ENCODE measurements at regions not wholly inside any gene's neighbourhood (a gene's known extent, or its start where the extent isn't known, plus 50 kb on each side); places are given as distances from the start of the nearest gene placed in this dataset.

GRCh38 chr1:90798883-90799282, 81.8 kb upstream of the BARHL2 start:
- H3K27me3 ChIP-seq (ENCODE audit: control insufficient read depth, insufficient read depth, low read length): no peaks in the 10 kb centered on the region
- no peak overlapping the region for H3K9ac ChIP-seq (ENCODE audit: low read length)
- no peaks in the 10 kb centered on the region for H3K9me3 ChIP-seq (ENCODE audit: control insufficient read depth, low read length)
- H3K36me3 ChIP-seq (ENCODE audit: control insufficient read depth, insufficient read depth, low read length): no peaks in the 10 kb centered on the region
- H3K4me3 ChIP-seq (ENCODE audit: low read length): no peak overlapping the region
- H3K4me1 ChIP-seq (ENCODE audit: control insufficient read depth, insufficient read depth, low read length): no peaks in the 10 kb centered on the region

- H3K36me3 ChIP-seq (ENCODE audit: control insufficient read depth, insufficient read depth, low read length): no peaks in the 10 kb centered on the region
- no peak overlapping the region for H3K9ac ChIP-seq (ENCODE audit: low read length)
- no peaks in the 10 kb centered on the region for H3K9me3 ChIP-seq (ENCODE audit: control insufficient read depth, low read length)
- no peaks in the 10 kb centered on the region for H3K4me1 ChIP-seq (ENCODE audit: control insufficient read depth, insufficient read depth, low read length)
- H3K4me3 ChIP-seq (ENCODE audit: low read length): no peak overlapping the region
- H3K27me3 ChIP-seq (ENCODE audit: control insufficient read depth, insufficient read depth, low read length): no peaks in the 10 kb centered on the region
Measured at GRCh38 chr1:90798344-90798743, 81.2 kb upstream of the BARHL2 start.

DNA sequence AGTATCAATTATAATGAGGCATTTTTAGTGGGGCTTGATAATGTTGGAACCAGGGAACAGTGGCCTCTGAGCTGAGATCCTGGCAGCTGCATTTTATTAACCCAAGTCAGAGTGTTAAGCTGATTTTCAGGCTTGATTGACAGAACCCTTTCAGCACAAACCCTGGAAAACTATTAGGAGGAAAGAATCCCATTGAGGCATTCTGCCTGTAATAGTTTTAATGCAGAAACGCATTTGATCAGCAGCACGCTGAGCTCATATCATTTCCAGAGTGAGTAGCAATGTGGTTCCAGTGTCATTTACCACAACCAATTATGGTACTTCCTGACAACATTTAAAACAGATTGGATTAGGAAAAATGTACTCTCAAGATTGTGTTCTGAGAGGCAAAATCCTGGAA, 78.3 kb upstream of the BARHL2 start:
- H3K9me3 ChIP-seq (ENCODE audit: control insufficient read depth, low read length): no peaks in the 10 kb centered on the region
- H3K4me1 ChIP-seq (ENCODE audit: control insufficient read depth, insufficient read depth, low read length): no peaks in the 10 kb centered on the region
- H3K36me3 ChIP-seq (ENCODE audit: control insufficient read depth, insufficient read depth, low read length): no peaks in the 10 kb centered on the region
- no peak overlapping the region for H3K9ac ChIP-seq (ENCODE audit: low read length)
- H3K27me3 ChIP-seq (ENCODE audit: control insufficient read depth, insufficient read depth, low read length): no peaks in the 10 kb centered on the region
- H3K4me3 ChIP-seq (ENCODE audit: low read length): no peak overlapping the region

DNA sequence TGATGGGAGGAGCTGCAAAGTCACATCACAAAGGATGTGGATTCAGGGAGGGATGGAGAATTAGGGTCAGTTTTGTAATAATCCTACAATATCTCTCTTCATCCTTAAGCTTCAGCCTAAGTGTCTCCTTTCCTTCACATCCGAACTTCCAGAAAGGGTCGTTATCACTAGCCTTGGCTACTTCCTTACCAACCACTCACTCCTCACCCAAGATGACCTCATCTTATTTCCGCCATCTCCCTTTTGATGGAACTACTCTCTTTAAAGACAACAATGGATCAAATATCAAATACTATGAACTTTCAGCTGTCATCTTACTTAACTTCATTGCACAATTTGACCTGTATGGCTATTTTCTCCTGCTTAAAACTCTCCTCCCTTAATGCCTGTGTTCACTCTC, 69.6 kb upstream of the BARHL2 start:
- Histone ChIP-seq H3K4me3 (ENCODE audit: low read length) (no peak overlapping the region), H3K36me3 (ENCODE audit: control insufficient read depth, insufficient read depth, low read length) (no peaks in the 10 kb centered on the region), H3K9ac (ENCODE audit: low read length) (no peak overlapping the region), H3K4me1 (ENCODE audit: control insufficient read depth, insufficient read depth, low read length) (no peaks in the 10 kb centered on the region), H3K27me3 (ENCODE audit: control insufficient read depth, insufficient read depth, low read length) (no peaks in the 10 kb centered on the region), H3K9me3 (ENCODE audit: control insufficient read depth, low read length) (no peaks in the 10 kb centered on the region)

GRCh38 chr1:90784186-90784847, 67.2 kb upstream of the BARHL2 start:
- Histone ChIP-seq H3K4me3 (ENCODE audit: low read length) (no peak overlapping the region), H3K36me3 (ENCODE audit: control insufficient read depth, insufficient read depth, low read length) (no peaks in the 10 kb centered on the region), H3K9me3 (ENCODE audit: control insufficient read depth, low read length) (no peaks in the 10 kb centered on the region), H3K4me1 (ENCODE audit: control insufficient read depth, insufficient read depth, low read length) (no peaks in the 10 kb centered on the region), H3K9ac (ENCODE audit: low read length) (no peak overlapping the region), H3K27me3 (ENCODE audit: control insufficient read depth, insufficient read depth, low read length) (no peaks in the 10 kb centered on the region)

- Histone ChIP-seq H3K36me3 (ENCODE audit: control insufficient read depth, insufficient read depth, low read length) (no peaks in the 10 kb centered on the region), H3K27me3 (ENCODE audit: control insufficient read depth, insufficient read depth, low read length) (no peaks in the 10 kb centered on the region), H3K9ac (ENCODE audit: low read length) (no peak overlapping the region)
Measured at GRCh38 chr1:90783181-90783580, 66.1 kb upstream of the BARHL2 start.

GRCh38 chr1:90782046-90782445, 64.9 kb upstream of the BARHL2 start:
- Histone ChIP-seq H3K27me3 (ENCODE audit: control insufficient read depth, insufficient read depth, low read length) (no peaks in the 10 kb centered on the region), H3K36me3 (ENCODE audit: control insufficient read depth, insufficient read depth, low read length) (no peaks in the 10 kb centered on the region), H3K9me3 (ENCODE audit: control insufficient read depth, low read length) (no peaks in the 10 kb centered on the region), H3K4me1 (ENCODE audit: control insufficient read depth, insufficient read depth, low read length) (no peaks in the 10 kb centered on the region), H3K9ac (ENCODE audit: low read length) (no peak overlapping the region), H3K4me3 (ENCODE audit: low read length) (no peak overlapping the region)

More at GRCh38 chr1:90783181-90783580, 66.1 kb upstream of the BARHL2 start:
- Histone ChIP-seq H3K4me1 (ENCODE audit: control insufficient read depth, insufficient read depth, low read length) (no peaks in the 10 kb centered on the region), H3K9me3 (ENCODE audit: control insufficient read depth, low read length) (no peaks in the 10 kb centered on the region), H3K4me3 (ENCODE audit: low read length) (no peak overlapping the region)

DNA sequence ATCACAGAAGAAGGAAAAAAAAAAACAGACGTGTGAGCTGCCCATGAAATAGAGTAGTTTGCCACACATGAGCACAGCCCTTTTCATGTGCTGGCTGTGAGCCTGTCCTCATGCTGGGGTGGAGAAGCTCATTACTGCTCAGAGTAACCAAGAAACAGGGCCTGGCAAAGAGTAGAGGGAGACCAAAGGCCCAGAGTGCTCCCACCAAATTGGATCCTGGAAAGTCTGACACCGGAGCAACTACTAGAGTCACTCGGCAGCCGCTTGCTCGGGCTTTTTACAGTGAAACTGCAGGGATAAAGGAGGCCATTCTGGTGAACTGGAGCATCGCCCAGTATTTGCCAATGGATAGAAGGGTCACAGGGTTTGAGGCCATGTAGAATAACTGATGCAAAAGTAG, 64.4 kb upstream of the BARHL2 start:
- Histone ChIP-seq H3K9me3 (ENCODE audit: control insufficient read depth, low read length) (no peaks in the 10 kb centered on the region), H3K4me1 (ENCODE audit: control insufficient read depth, insufficient read depth, low read length) (no peaks in the 10 kb centered on the region), H3K36me3 (ENCODE audit: control insufficient read depth, insufficient read depth, low read length) (no peaks in the 10 kb centered on the region), H3K9ac (ENCODE audit: low read length) (no peak overlapping the region), H3K4me3 (ENCODE audit: low read length) (no peak overlapping the region), H3K27me3 (ENCODE audit: control insufficient read depth, insufficient read depth, low read length) (no peaks in the 10 kb centered on the region)

DNA sequence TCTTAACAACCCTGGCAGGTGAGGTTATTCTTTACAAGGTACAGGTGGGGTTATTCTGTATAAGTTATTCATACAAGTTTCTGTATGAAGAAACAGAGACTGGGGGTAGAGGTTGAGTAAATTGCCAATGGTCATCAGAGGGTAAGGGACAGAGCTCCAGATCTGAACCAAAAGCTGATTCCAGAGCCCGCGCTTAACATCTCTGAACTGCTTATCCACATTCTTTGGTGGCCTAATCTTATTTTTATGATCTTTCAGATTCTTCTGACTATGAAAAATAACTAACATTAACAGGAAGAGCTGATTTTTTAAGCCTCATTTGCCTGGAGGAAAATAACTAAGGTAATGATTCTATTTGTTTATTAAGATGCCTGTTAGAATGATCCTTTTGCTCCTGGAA, 63.9 kb upstream of the BARHL2 start:
- no peaks in the 10 kb centered on the region for H3K9me3 ChIP-seq (ENCODE audit: control insufficient read depth, low read length)
- no peaks in the 10 kb centered on the region for H3K4me1 ChIP-seq (ENCODE audit: control insufficient read depth, insufficient read depth, low read length)
- H3K27me3 ChIP-seq (ENCODE audit: control insufficient read depth, insufficient read depth, low read length): no peaks in the 10 kb centered on the region
- H3K36me3 ChIP-seq (ENCODE audit: control insufficient read depth, insufficient read depth, low read length): no peaks in the 10 kb centered on the region
- H3K9ac ChIP-seq (ENCODE audit: low read length): no peak overlapping the region
- H3K4me3 ChIP-seq (ENCODE audit: low read length): no peak overlapping the region

DNA sequence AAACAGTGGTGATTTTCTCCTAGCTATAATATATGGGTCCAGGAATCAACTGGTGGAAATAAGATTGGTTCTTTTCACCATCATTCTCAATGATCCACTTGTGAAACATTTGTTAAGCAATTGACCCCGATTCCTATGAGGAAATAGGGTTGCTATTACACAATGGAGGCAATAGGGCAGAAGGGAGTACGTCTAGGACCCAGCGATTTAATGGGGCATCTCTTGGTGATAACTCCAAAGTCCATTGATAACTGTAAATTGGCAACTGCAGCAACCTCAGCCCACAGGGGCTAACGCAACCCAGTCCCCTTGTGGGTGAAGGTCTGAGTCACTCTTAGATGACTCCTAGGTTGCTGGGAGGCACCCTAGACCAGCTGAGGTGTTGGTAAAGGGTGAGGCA, 62.5 kb upstream of the BARHL2 start:
- no peaks in the 10 kb centered on the region for H3K27me3 ChIP-seq (ENCODE audit: control insufficient read depth, insufficient read depth, low read length)
- no peak overlapping the region for H3K9ac ChIP-seq (ENCODE audit: low read length)
- no peaks in the 10 kb centered on the region for H3K9me3 ChIP-seq (ENCODE audit: control insufficient read depth, low read length)
- no peaks in the 10 kb centered on the region for H3K4me1 ChIP-seq (ENCODE audit: control insufficient read depth, insufficient read depth, low read length)
- H3K4me3 ChIP-seq (ENCODE audit: low read length): no peak overlapping the region
- no peaks in the 10 kb centered on the region for H3K36me3 ChIP-seq (ENCODE audit: control insufficient read depth, insufficient read depth, low read length)

DNA sequence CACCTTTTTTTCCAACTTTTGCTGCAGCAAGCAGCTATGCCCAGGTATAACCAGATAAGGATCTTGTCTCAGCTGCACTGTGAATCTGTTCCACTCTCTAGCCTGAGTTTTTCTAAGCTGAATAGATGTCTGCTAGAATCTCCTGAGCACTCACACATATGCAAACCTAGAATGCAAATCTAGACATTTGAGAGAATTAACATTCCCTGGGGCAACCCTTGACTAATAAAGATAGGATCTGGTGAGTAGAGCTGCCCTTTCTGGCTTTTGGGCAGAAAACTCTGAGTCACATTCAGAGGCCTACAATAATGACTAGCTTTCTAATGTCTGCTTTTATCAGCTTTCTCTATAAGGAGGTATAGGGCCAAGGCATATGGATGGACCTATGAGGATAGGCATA, 61.4 kb upstream of the BARHL2 start:
- H3K4me1 ChIP-seq (ENCODE audit: control insufficient read depth, insufficient read depth, low read length): no peaks in the 10 kb centered on the region
- H3K4me3 ChIP-seq (ENCODE audit: low read length): no peak overlapping the region
- H3K27me3 ChIP-seq (ENCODE audit: control insufficient read depth, insufficient read depth, low read length): no peaks in the 10 kb centered on the region
- no peak overlapping the region for H3K9ac ChIP-seq (ENCODE audit: low read length)
- no peaks in the 10 kb centered on the region for H3K9me3 ChIP-seq (ENCODE audit: control insufficient read depth, low read length)
- H3K36me3 ChIP-seq (ENCODE audit: control insufficient read depth, insufficient read depth, low read length): no peaks in the 10 kb centered on the region

DNA sequence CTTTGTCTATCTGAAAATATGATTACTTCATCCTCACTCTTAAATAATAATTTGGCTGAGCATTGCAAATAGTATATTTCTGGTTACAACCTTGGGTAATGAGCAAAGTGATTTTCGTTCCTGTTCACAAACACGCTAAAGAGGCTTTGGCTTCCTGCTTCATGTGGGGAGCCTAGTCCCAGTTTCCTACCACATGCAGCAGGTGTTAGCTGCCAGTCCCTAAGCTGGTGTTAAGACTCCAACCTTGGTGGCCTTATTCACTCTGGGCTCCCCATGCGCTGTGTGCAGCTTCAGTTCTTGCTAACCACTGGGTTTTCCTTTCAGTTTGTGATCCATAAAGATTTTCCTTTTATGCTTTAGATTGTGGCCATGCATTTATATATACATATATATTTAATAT, 56.7 kb upstream of the BARHL2 start:
- Histone ChIP-seq H3K4me3 (ENCODE audit: low read length) (no peak overlapping the region), H3K9me3 (ENCODE audit: control insufficient read depth, low read length) (no peaks in the 10 kb centered on the region), H3K36me3 (ENCODE audit: control insufficient read depth, insufficient read depth, low read length) (no peaks in the 10 kb centered on the region), H3K4me1 (ENCODE audit: control insufficient read depth, insufficient read depth, low read length) (no peaks in the 10 kb centered on the region), H3K9ac (ENCODE audit: low read length) (no peak overlapping the region), H3K27me3 (ENCODE audit: control insufficient read depth, insufficient read depth, low read length) (no peaks in the 10 kb centered on the region)

DNA sequence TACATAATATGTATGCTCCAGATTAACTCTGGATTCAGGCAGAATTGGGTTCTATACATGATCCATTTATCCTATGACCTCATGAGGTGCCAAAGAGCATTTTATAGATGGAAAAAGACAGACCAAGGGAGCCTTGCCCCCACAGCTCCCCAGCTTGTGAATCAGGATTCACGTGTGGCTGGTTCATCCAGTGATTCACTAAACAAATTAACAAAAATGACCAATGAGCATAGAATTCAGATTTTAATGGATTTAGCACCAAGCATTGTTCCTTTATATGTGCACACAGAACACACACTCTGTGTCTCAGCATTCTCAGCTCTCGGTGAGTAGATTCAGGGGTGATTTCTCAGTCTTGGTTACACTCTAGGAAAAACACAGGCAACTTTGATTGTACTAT, 51.7 kb upstream of the BARHL2 start:
- Histone ChIP-seq H3K36me3 (ENCODE audit: control insufficient read depth, insufficient read depth, low read length) (no peaks in the 10 kb centered on the region), H3K9ac (ENCODE audit: low read length) (no peak overlapping the region), H3K4me1 (ENCODE audit: control insufficient read depth, insufficient read depth, low read length) (no peaks in the 10 kb centered on the region), H3K4me3 (ENCODE audit: low read length) (no peak overlapping the region), H3K27me3 (ENCODE audit: control insufficient read depth, insufficient read depth, low read length) (no peaks in the 10 kb centered on the region), H3K9me3 (ENCODE audit: control insufficient read depth, low read length) (no peaks in the 10 kb centered on the region)
